GM12891 (cell line): ENCODE measurements at regions not wholly inside any gene's neighbourhood (a gene's known extent, or its start where the extent isn't known, plus 50 kb on each side); places are given as distances from the start of the nearest gene placed in this dataset.
"Not testable (repeated sequence)": the region's sequence is repeated elsewhere in the genome, so short reads cannot be mapped to it uniquely, and the experiment has no call there.

ENCODE experiments used
- DNase-seq: peaks from one replicate; pipeline ENCODE4 v3.0.0; 2011; ENCODE audit warnings: low spot score; ENCODE audit not compliant: insufficient read length
- FAIRE-seq: peaks from 2 replicates; lab custom pipeline; 2011; peaks lifted over from hg19 to GRCh38; lab: Jason Lieb, UNC
- PAX5 ChIP-seq: IDR thresholded peaks from 2 replicates; pipeline ENCODE4 v1.6.1; 2011; ENCODE audit warnings: low read length, moderate library complexity, mild to moderate bottlenecking; ENCODE audit not compliant: insufficient read depth, severe bottlenecking
- POLR2A ChIP-seq: IDR thresholded peaks from 2 replicates; pipeline ENCODE4 v1.6.1; 2011; ENCODE audit warnings: low read depth, low read length, control low read depth
- POLR2AphosphoS5 ChIP-seq: IDR thresholded peaks from 2 replicates; pipeline ENCODE4 v1.6.1; 2011; ENCODE audit warnings: low read depth, low read length, control low read depth
- POU2F2 ChIP-seq: IDR thresholded peaks from 2 replicates; pipeline ENCODE4 v1.6.1; 2011; ENCODE audit warnings: low read depth, mild to moderate bottlenecking, control low read depth, low read length, moderate library complexity
- SPI1 ChIP-seq: IDR thresholded peaks from 2 replicates; pipeline ENCODE4 v1.6.1; 2011; ENCODE audit warnings: low read depth, low read length, control low read depth
- TAF1 ChIP-seq: IDR thresholded peaks from 2 replicates; pipeline ENCODE4 v1.6.1; 2011; ENCODE audit warnings: low read depth, low read length, control low read depth

DNA sequence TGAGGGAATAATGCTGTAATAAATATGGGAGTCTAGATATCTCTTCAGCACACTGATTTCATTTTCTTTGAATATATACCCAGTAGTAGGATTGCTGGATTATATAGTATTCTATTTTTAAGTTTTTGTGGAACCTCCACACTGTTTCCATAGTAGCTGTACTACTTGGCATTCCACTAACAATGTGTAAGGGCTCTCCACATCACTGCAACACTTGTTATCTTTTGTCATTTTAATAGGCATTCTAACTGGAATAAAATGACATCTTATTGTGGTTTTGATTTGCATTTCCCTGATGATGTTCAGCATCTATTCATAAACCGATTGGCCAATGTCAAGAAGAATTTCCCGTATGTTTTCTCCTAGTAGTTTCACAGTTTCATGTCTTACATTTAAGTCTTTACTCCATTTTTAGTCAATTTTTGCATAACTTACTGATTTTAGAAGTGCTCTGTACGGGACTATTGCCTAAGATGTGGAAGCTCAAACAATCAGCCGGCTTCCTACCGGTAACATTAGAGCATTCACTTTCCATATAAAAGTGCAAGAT lies 1078.8 kb downstream of the TAF11L14 start:
- FAIRE-seq, result no peak
- DNase-seq, result no peak
- TF ChIP-seq POLR2A (no peak), POLR2AphosphoS5 (no peak), TAF1 (no peak), SPI1 (no peak), POU2F2 (no peak), PAX5 (no peak)

DNA sequence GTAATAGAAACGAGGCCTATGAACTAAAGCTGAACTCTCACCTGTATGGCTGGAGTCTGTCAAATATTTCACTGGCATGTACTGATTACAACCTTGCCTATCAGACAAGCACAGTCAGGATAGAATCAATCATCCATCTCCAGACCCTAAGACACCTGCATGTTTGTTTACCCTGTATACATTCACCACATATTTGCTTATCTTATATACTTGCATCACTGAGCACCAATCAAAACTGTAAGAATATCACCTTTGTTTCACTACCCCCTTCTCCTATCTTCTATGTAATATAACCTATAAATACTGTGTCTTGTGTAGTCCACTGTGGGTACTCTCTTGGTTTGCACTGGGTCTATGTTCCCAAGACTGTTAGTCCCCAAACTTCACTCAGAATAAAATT lies 1085.7 kb downstream of the TAF11L14 start:
- DNase-seq (no peak), FAIRE-seq (no peak)
- TF ChIP-seq SPI1, result no peak
- no peak for TF ChIP-seq TAF1
- TF ChIP-seq POLR2A, result no peak
- no peak for TF ChIP-seq POLR2AphosphoS5
- no peak for TF ChIP-seq POU2F2
- TF ChIP-seq PAX5, result no peak

DNA sequence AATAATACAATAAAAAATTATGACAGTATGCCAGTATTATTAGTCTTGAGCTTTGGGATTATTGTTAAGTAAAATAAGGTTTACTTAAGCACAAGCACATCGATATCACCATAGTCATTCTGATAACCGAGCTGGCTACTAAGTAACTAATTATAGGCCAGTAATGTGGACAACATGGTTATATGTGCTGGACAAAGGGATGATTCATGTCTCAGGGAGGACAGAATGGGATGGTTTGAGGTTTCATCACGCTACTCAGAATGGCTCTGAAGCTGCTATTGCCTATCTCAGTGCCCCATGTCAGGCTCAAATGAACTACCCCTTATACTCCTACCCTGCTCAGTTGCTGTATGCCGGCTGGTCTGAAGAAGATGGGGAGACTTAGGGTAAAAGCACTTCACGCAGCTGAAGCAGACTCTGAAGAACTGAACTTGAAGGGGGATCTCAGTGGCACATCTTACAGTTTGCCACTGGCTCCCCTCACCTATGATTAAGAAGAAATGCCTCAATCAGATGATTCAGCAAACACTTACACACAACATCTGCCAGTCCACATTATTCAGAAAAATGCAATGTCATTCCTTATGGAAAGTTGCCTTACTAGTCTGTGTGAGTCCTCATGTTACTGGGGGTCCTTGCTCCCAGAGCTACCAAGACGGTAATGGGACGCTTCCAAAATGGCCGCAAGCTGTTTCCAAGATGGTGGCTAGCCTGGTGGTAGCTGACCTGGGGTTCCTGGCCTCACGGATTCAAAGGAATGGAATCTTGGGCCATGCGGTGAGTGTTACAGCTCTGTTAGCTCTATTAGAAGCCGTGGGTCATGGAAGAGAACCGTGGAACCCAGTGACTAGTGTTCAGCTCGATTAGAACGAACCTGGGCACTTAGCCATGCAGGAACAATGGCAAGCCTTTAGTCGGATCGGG lies 1098.6 kb downstream of the TAF11L14 start:
- DNase-seq, result no peak
- peak; percentile 5 for FAIRE-seq
- no peak for TF ChIP-seq SPI1
- no peak for TF ChIP-seq POLR2AphosphoS5
- TF ChIP-seq TAF1, result no peak
- no peak for TF ChIP-seq POU2F2
- TF ChIP-seq POLR2A, result no peak
- TF ChIP-seq PAX5, result no peak

DNA sequence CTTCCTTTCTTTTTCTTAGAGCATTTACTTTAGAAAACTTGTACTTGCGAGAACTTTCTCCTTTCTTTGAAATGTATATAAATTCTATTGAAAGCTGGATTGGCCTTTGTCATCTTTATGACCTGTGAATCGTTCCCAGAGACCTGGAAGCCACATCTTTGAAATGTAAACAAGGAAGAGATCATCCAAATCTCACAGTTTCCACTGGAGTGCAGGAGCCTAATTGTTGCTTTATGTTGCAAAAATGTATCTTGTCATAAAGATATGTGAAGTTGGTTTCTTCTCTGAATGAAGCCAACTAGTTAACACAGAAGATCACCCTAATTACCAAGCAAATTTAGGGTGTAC lies 1101.8 kb downstream of the TAF11L14 start:
- FAIRE-seq (no peak), DNase-seq (no peak)

DNA sequence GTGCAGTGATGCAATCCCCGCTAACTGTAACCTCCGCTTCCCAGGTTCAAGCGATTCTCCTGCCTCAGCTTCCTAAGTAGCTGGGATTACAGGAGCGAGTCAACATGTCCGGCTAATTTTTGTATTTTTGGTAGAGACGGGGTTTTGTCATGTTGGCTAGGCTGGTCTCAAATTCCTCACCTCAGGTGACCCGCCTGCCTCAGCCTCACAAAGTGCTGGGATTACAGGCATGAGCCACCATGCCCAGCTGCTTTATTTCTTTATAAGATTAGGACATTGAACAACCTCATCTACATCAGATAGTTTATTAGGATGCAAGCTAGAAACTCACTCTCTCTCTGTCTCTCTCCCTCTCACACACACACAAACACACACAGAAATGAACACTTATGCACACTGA lies 1102.5 kb downstream of the TAF11L14 start:
- not testable (repeated sequence) for DNase-seq, FAIRE-seq

More for the DNA sequence above, 1101.8 kb downstream of the TAF11L14 start:
- TF ChIP-seq POU2F2, result no peak
- no peak for TF ChIP-seq POLR2A
- no peak for TF ChIP-seq POLR2AphosphoS5
- no peak for TF ChIP-seq SPI1
- TF ChIP-seq TAF1, result no peak
- TF ChIP-seq PAX5, result no peak

DNA sequence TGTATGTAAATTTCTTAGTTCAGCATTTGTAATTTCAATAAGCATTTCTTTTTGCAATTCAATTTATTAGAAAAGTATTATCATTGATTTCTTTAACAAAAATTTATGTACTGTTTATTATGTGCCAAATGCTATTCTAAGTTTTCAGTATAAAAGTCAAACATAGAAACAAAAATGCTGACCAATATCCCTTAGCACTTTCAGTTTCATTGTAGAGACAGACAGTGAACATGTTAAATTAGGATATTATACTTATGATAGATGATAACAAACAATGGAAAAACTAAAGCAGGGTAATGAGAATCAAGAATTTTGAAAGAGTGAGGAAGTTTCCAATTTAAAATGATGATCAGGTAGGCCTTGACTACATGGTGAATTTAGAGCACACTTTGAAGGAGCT lies 1106.0 kb downstream of the TAF11L14 start:
- FAIRE-seq, result no peak
- no peak for TF ChIP-seq SPI1
- no peak for TF ChIP-seq TAF1
- no peak for TF ChIP-seq POLR2AphosphoS5
- TF ChIP-seq PAX5, result no peak
- TF ChIP-seq POU2F2, result no peak
- no peak for TF ChIP-seq POLR2A
- DNase-seq, result no peak

DNA sequence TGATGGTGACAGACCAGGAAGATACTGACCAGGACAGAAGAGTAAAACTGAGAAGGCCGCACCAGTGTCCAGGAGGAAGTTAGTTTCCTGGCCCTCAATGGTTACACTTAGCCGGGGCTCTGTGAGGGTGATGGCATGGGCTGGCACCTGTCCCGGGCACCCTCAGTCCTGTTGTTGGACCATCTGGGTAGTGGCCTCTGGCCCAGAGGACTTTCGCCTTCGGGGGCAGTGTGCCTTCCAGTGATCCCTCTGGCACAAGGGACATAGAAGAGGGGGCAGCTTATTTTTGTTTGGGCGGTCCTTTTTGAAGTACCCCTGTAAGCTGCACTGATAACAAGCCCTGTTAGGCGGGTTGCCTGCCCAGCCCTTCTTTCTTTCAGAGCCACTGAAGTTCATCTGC lies 1108.6 kb downstream of the TAF11L14 start:
- TF ChIP-seq PAX5, result no peak
- no peak for TF ChIP-seq SPI1
- no peak for TF ChIP-seq POU2F2
- TF ChIP-seq TAF1, result no peak
- TF ChIP-seq POLR2A, result no peak
- no peak for TF ChIP-seq POLR2AphosphoS5
- DNase-seq (no peak), FAIRE-seq (no peak)

DNA sequence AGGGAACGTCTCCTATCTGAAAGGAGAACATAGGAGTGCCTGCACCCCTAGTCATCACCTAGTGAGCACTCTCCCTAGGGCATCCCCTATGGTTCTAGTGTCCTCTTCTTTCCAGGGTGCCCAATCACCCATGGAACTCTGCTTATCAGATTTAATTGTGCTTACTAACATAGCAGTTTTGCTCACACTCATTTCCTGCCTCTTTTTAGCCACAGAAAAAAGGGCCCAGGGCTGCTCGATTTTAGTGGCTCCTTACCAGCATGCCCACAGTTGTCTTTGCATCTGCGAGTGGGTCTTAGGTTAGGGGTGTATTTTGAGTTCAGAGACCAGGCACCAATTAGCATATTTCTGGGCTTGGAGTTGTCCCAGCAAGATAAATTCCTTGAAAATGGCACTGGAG lies 1110.2 kb downstream of the TAF11L14 start:
- no peak for TF ChIP-seq TAF1
- TF ChIP-seq POLR2A, result no peak
- TF ChIP-seq POU2F2, result no peak
- no peak for TF ChIP-seq SPI1
- TF ChIP-seq PAX5, result no peak
- no peak for TF ChIP-seq POLR2AphosphoS5
- FAIRE-seq, result peak; percentile 55
- no peak for DNase-seq

DNA sequence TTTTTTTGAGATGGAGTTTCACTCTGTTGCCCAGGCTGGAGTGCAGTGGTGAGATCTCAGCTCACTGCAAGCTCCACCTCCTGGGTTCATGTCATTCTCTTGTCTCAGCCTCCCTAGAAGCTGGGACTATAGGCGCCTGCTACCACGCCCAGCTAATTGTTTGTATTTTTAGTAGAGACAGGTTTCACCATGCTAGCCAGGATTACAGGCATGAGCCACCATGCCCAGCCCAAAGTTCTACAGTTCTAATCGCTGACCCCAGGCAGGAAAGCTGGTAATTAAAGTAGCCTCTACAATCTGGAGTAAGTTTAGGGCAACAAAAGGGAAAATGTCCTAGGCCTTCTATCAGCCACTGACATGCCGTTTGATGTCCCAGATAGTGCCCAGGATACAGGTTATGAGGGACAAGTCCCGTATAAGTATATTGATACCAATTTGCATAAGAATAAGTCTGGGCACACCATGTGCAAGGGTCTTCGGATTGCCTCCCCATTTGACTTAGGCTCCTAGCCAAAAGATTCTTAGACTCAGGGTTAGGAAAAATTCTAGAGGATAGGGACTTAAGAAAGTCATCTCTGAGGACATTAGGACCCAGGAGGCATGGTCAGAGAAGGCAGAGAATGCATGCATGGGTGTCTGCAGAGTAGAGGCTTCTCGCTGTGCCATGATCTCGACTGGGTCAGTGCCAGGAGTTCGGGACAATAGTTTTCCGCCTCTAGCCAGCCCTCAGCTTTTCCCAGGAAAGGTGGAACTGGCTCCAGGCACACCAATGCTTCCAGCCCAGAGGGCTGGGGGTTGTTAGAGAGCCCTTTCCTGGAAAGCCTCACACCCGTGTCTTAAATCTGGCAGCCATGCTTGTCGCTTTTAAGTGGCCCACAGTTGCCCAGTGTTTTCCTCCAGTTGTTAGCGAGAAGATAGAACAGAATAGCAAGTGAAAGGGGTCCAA lies 1111.1 kb downstream of the TAF11L14 start:
- DNase-seq (no peak), FAIRE-seq (peak; percentile 81)

More for the DNA sequence above, 1111.1 kb downstream of the TAF11L14 start:
- peak; percentile 51; the same call in 1 of the 2 replicates for TF ChIP-seq TAF1
- TF ChIP-seq PAX5, result no peak
